Inflammatory macrophage (primary cell): ENCODE measurements at regions not wholly inside any gene's neighbourhood (a gene's known extent, or its start where the extent isn't known, plus 50 kb on each side); places are given as distances from the start of the nearest gene placed in this dataset.
"Not testable (repeated sequence)": the region's sequence is repeated elsewhere in the genome, so short reads cannot be mapped to it uniquely, and the experiment has no call there.

ENCODE experiments used
- DNase-seq, 2 donors: peaks; one replicate each; pipeline ENCODE4 v3.0.0-alpha.2; 2020 to 2022

DNA sequence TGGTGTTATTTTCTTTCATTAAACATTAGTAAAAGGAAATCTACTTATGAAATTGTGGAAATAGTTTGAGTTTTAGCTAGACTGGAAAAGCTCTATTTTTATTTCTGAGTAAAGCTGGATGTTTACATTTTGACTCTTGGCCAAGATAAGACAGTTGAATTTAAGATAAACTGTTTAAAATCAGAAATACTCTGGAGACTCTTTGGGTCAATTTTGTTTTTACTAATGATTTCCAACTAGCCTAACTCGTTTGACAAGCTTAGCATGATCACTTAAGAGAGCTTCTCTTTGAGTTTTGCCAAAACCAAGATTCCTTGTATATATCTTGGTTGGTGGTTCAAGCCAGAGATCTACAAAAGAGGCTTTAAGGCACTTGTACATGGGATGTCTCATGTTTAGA lies 724.8 kb upstream of the LUZP2 start:
- DNase-seq, result no peak

DNA sequence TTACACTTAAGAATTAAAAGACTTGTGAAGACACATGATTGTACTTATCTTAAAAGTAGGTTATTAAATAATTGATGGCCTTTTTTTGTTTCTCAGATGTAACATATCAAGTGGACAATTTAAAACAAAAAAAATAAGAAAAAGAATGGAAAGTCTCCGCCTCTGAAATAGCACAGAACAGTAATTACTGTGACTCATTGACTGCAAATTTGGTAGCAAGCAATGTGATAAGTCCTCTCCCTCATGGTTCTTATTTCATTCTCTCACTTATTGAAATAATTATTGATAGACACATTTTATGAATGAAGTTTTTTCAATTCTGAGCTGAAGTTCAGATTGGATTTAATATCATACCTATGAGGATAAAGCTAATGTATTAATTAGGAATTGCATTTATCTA lies 717.9 kb upstream of the LUZP2 start:
- no peak for DNase-seq

DNA sequence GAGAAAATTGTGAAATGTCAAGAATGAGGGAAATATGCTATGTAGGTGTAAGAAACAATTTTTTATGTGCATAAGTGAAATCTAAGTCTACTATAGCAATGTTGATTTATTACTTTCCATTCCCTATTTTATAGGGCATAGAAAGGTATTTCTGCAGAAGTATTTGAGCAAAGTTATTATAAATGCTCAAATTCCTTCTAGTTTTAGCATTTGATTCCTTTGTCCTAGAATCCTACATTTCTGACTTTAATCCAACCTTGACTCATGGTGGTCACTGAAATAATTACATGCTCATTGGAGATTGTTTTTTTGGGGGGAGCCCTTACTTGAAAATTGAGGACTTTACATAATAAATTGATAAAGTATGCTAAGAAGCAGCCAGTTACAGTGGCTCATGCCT lies 716.6 kb upstream of the LUZP2 start:
- no peak for DNase-seq

DNA sequence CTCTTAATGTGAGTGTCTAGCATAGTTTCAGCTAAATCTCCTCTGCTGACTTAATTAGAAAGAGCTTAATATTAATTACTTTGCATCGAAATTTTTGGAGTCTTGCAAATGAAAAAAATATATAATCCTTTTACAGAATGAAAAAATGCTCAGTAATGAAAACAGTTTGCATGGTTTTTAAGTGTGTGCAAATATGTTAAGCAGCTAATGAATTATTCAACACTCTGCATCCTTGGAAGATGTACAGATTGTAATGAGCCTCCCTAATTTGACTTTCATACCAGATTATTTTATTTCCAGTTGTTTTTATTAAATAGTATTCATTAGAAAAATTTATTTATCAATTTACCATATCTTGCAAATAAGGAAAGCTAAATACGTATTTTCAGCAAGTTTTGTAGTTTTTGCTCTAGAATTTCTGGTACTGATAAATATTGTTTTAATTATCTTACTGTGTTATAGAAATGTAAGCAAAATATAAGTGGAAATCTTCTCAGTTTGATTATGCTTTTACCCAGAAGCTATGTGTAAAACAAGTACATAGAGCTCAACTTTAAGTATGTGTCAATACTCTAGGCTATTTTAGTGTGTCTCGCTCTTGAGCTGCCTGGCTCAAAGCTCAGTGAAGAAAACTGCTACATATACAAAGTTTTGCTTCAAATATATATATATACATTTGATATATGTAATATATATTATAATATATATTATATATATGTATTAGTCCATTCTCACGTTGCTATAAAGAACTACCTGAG lies 714.9 kb upstream of the LUZP2 start:
- no peak for DNase-seq

DNA sequence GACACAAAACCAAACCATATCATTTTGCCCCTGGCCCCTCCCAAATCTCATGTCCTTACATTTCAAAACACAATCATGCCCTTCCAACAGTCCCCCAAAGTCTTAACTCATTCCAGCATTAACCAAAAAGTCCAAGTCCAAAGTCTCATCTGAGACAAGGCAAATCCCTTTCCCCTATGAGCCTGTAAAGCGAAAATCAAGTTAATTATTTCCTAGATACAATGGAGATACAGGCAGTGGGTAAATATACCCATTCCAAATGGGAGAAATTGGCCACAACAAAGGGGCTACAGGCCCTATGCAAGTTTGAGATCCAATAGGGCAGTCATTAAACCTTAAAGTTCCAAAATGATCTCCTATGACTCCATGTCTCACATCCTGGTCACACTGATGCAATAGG lies 709.9 kb upstream of the LUZP2 start:
- DNase-seq, result not testable (repeated sequence)

DNA sequence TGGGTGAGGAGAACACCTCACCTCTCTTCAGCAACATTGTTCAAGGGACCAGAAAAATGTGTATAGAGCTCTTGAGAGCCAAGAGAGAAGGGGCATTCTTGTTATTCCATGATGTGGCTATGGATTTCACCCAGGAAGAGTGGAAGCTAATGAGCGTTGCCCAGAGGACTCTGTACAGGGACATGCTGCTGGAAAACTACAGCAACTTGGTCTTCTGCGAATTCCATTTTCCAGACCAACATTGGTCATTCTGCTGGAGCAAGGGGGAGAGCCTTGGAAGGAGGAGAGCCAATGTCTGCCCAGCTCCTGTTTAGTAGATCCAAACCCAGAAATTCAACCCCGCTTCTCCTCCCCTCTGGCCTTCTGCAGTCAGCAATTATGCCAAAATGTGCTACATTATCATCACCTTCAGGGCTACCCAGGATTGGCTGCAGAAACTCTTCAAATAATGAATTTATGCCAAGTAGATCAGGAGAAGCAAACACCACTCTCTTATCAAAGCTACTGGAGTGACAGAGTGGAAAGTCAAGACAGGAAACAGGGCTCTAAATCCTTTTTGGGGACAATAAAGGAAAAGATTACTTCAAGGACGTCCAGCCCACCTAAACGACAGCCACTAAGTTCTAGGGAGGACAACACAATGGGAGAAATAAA lies 707.5 kb upstream of the LUZP2 start:
- no peak for DNase-seq

DNA sequence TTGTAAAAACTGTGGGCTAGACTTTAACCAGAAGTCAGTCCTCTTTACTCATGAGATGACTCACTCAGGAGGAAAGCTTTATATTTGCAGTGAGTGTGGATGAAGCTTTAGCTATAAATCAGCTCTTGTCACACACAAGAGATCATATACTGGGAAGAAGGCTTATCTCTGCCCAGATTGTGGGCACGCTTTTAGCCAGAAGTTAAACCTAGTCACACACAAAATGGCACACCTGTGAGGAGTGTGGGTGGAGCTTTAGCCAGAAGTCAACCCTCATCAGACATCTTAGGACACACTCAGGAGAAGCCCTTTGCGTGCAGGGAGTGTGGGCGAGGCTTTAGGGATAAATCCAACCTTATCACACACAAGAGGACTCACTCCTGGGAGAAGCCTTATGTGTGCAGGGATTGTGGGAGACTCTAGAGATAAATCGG lies 706.9 kb upstream of the LUZP2 start:
- no peak for DNase-seq

GRCh38 chr11:23797624-23798419 lies 699.0 kb upstream of the LUZP2 start:
- DNase-seq, result no peak

- DNase-seq, result not testable (repeated sequence)
These were observed 662.5 kb upstream of the LUZP2 start for GRCh38 chr11:23834306-23834705.

DNA sequence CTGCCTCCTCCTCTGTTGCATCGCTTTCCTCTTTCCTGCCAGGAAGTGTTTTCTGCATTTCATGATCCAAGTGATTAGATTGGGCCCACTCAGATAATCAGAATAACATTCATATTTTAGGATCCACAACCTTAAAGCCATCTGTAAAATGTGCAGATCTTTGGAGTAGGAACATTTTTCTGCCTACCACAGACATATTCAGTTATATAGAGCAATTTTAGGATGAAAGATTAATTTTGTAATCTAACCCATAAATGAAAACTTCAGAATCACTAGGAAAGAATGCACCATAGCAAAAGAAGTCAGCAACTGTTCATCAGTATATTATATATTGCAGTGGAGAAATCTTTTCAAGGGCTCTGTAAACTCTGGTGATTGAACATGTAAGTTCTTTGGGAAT lies 659.9 kb upstream of the LUZP2 start:
- no peak for DNase-seq

DNA sequence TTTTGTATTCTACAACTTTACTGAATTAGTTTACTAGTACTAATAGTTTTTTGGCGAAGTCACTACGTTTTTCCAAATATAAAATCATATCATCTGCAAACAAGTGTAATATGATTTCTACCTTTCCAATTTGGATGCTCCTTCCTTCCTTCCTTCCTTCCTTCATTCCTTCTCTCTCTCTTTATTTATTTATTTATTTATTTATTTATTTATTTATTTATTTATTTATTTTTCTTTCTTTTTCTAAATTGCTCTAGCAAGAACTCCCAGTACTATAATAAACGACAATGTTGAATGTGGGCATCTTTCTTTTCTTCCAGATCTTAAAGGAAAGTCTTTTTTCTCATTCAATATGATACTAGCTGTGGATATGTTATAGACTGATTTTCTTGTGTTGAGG lies 656.0 kb upstream of the LUZP2 start:
- no peak for DNase-seq

- DNase-seq, result no peak
These were observed 649.9 kb upstream of the LUZP2 start for GRCh38 chr11:23846902-23847422.

- no peak for DNase-seq
These were observed 645.6 kb upstream of the LUZP2 start for GRCh38 chr11:23851216-23851615.

DNA sequence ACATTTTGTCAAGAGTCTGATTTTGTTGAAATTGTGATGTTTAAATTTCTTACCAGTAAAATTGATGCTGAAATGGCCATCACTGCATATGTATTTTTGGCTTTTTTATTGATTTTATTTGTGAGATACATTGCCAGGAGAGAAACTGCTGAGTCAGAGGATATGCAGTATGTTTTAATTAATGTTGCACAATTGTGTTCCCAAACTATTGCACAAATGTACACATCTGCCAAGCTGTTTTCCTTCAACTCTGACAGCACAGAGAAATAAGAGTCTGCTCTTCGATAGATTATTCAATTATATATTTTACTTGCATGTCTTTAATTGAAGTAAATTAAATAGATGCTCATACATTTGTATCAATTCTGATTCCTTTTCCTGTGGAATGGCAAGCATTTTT lies 640.2 kb upstream of the LUZP2 start:
- no peak for DNase-seq

DNA sequence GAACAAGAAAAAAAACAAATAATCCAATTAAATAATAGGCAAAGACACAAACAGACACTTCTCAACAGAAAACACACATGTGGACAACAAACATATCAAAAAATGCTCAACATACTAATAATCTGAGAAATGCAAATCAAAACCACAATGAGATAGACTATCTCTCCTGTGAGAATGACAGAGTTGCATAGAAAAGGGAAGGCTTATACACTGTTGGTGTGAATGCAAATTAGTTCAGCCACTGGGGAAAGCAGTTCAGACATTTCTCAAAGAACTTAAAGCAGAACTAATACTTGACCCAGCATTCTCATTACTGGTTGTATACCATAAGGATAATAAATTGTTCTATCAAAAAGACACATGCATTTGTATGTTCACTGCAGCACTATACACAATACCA lies 637.8 kb upstream of the LUZP2 start:
- no peak for DNase-seq

DNA sequence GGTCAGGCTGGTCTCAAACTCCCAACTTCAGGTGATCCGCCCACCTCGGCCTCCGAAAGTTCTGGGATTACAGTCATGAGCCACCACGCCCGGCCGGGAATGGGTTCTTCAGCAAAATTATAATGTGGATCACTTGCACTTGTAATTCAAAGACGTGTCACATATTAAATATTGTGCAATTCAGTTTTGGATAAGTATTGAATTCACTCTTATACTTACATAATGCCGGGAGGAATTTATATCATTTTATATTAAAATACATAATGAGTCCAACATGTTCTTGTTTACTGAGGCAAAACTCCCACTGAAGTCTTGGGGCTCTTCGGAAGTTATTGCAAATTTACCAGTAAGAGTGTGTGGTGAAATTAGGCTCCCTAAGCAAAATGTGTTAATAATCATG lies 635.2 kb upstream of the LUZP2 start:
- DNase-seq, result no peak

- no peak for DNase-seq
These were observed 631.4 kb upstream of the LUZP2 start for GRCh38 chr11:23865341-23865975.

- DNase-seq, result no peak
These were observed 630.2 kb upstream of the LUZP2 start for GRCh38 chr11:23866641-23867040.

DNA sequence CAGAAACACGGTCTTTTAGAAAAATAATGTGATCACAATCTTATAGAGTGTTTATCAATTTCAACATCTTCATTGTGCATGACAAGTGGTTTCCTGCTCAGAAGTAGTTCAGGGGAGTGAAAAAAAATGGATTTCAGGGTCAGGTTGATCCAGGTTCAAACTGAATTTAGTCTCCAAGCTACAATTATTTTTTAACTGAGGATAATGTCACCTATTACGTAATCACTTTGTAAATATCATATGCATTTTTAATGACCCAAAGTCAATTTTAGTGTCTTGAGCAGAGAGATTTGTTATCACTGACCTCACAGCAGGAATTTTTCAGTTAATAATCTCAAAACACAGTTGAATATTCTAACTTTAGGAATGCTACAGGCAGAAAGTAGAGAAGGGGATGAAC lies 627.2 kb upstream of the LUZP2 start:
- no peak for DNase-seq

GRCh38 chr11:23873406-23873805 lies 623.4 kb upstream of the LUZP2 start:
- no peak for DNase-seq

GRCh38 chr11:23875176-23875850 lies 621.5 kb upstream of the LUZP2 start:
- DNase-seq, result no peak

DNA sequence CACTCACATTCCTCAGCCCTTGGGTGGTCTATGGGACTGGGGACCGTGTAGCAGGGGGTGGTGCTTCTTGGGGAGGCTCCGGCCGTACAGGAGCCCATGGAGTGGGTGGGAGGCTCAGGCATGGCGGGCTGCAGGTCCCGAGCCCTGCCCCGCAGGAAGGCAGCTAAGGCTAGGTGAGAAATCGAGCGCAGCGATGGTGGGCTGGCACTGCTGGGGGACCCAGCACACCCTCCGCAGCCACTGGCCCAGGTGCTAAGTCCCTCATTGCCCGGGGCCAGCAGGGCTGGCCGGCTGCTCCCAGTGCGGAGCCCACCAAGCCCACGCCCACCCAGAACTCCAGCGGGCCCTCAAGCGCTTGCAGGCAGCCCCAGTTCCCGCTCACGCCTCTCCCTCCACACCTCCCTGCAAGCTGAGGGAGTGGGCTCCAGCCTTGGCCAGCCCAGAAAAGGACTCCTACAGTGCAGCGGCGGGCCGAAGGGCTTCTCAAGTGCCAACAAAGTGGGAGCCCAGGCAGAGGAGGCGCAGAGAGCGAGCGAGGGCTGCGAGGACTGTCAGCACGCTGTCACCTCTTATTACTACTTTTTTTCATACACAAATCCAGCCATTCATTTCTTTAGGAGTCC lies 613.3 kb upstream of the LUZP2 start:
- not testable (repeated sequence) for DNase-seq
